Inflammatory macrophage treated with lipopolysaccharide for 4 hours (primary cell): ENCODE measurements at regions not wholly inside any gene's neighbourhood (a gene's known extent, or its start where the extent isn't known, plus 50 kb on each side); places are given as distances from the start of the nearest gene placed in this dataset.
"Not testable (repeated sequence)": the region's sequence is repeated elsewhere in the genome, so short reads cannot be mapped to it uniquely, and the experiment has no call there.

ENCODE experiments used
- DNase-seq: peaks from one replicate; pipeline ENCODE4 v3.0.0-alpha.2; 2020

DNA sequence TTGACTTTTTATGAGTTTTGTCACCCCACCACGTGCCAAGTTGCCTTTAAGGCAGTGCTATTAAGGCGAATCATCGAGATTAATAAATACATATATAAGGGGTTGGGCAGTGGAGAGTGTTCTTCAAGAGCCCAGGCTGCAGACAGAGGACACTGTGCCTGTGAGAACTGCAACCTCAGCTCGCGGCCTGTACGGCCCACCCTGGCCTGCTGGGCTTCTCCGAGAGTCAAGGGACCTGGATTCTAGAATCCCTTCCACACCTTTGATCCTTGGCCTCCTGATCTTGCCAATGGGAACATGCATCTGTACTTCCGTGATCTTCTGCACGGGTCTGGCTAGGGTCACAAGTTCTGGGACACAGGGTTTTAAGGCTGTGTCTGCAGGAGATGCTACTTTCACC is 54.5 kb downstream of the IRX5 start:
- no peak for DNase-seq

- no peak for DNase-seq
Measured at GRCh38 chr16:54985668-54986067, 55.0 kb downstream of the IRX5 start.

- DNase-seq = no peak
Measured at GRCh38 chr16:54986409-54986808, 55.7 kb downstream of the IRX5 start.

GRCh38 chr16:54987081-54987480 is 56.4 kb downstream of the IRX5 start:
- no peak for DNase-seq

DNA sequence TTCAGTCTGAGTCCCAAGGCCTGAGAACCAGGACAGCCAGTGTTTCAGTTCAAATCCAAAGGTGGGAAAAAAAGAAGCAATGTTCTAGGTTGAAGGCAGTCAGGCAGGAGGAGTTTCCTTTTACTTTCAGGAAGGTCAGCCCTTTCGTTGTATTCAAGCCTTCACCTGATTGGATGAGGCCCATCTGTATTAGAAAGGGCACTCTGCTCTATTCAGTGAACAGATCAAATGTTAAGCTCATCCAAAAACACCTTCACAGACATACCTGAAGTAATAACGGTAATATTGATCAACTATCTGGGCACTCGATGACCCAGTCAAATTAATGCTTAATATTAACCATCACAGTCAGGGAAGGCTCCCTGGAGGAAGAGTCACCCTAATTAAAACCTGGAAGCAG is 60.9 kb downstream of the IRX5 start:
- DNase-seq = no peak

GRCh38 chr16:54991946-54992345 is 61.3 kb downstream of the IRX5 start:
- DNase-seq = not testable (repeated sequence)

- DNase-seq = no peak
Measured at GRCh38 chr16:54993106-54993895, 62.6 kb downstream of the IRX5 start.

DNA sequence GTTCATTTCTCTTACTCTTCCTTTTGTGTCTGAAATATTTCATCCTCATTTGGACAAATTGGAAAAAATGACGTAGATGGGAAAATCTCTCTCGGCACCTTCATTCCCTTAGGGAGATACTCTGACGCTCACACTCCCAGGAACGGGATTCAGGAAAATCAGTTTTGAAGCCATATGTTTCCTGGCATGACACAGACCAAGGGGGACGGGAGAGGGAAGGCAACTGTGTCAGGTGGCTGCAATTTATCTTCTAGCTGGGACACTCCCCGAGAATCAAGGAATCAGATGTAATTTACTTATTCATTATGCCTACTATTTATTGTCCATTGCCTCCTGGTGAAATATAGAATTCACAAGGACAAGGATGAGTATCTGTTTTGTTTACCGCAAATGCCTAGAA is 65.5 kb downstream of the IRX5 start:
- no peak for DNase-seq

GRCh38 chr16:54998834-54999233 is 68.2 kb downstream of the IRX5 start:
- DNase-seq = no peak

DNA sequence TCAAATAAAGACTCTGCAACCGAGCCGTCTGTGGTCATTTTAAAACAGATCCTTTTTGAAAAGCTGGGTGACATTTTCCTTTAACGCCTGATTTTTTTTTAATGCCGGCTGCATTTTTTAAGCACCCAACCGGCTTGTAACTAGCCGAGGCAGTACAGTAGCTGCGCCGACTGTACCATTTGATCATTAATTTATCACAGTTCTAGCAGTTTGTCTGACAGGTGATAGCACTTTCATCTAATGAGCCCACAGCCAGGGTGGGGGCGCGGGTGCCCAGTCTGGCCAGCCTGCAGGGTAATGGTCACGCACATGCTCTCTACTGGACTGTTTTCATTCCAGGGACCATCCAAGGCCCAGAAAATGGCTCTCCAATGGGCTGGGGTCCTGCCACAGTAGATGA is 68.8 kb downstream of the IRX5 start:
- no peak for DNase-seq

GRCh38 chr16:55000595-55000994 is 69.9 kb downstream of the IRX5 start:
- DNase-seq = no peak

- DNase-seq = no peak
Measured at GRCh38 chr16:55001931-55002330, 71.3 kb downstream of the IRX5 start.

DNA sequence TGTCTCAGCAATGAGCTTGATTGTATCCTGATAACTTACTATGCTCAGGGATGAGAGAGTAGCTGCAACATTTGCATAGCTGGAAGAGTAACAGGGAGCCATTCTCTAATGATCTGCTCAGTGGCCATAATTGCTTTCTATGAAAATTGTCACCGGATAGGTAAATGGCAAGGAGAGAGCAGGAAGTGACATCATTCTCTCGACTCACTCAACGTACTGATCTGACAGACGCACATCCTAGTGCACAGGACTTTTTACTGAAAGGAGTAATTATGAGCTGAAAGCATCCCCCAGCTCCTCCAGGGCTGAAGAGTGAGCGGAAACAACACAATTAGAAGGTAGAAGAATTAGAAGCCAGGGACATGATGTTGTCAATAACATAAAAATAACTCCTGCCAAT is 71.8 kb downstream of the IRX5 start:
- DNase-seq = no peak

GRCh38 chr16:55003306-55003705 is 72.6 kb downstream of the IRX5 start:
- DNase-seq = no peak

DNA sequence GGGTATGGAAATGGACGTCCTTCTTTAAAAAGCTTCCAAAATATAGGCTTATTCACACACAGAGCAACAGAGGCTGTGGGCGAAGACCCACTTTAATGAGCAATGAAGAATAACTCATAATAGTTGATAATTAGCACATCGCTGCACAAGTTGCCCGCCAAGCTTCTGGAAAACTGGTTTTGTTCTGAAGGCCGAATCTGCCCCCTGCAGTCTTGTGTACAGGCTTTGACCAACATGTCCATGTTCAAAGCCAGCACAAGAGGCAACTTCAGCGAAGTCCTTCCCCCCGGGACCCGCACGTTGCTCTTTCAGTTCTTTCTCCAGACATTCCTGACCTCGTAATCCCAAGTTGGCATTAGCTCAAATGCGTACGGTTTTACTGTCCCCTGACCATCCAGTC is 73.3 kb downstream of the IRX5 start:
- DNase-seq = no peak

DNA sequence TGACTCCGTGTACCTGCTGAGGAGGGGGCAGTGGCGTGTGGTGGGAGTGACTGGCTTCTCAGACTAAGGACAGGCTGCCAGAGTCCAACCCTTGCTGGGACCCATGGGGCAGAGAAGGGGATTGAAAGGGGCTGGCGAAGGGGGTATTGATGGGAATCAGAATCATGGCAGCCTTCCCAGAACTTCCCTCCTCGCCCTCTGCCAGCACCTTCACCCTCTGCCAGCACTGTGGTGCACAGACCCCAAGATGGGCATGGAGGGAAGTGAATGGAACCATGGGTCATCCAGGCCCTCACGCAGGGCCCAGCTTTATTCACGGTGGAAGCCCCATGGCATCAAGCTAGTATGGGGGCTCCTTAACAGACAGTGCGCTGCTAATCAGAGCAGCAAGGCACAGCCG is 76.8 kb downstream of the IRX5 start:
- DNase-seq = no peak

- DNase-seq = no peak
Measured at GRCh38 chr16:55008836-55009510, 78.3 kb downstream of the IRX5 start.

DNA sequence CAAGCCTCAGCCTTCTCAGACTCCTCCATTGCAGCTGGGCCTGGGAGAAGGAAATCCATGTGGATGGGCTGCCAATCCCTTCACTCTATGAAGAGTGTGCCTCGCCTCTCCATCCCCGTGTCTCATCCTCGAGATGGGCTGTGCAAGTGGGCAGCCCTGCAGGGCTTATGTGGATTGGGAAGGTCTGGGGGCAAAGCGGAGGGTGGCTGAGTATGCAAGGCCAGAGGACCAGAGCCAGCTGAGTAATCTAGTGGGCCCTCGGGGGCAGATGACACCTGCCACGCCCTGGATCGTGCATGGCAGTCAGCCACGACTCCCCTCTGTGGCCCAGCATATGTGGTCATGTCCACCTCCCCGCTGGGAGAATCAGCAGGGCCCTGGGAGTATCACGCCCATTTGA is 78.9 kb downstream of the IRX5 start:
- DNase-seq = no peak

DNA sequence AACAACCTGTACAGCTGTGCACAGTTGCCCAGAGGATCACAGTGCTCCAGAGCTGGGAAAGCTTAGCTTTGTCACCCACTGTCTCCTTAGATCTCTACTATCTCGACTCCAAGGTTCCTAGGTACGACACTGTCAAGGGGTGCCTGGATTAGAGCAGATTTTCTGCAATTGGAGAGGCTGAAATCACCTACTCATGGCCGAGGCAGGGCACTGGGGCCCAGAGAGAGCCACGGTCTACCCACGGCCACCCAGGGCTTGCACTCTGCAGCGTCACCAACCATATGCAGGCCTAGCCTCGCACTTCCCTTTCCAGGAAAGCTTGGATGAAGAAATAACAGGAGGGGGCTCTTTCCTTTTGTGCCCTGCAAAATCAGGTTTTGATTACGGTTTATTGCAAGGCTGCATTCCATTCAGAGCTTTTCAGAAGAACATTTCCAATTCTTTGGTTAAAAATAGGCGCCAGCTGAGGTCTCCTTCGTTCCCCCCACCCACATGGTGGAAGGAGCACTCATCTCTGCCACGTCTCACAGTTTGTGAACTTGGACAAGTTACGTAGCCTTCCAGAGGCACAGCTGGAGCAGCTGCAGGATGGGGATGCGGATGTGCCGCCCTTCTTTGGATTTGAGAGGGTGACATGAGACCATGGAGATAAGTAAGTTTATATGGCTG is 80.0 kb downstream of the IRX5 start:
- DNase-seq = no peak

- no peak for DNase-seq
Measured at GRCh38 chr16:55012362-55012761, 81.7 kb downstream of the IRX5 start.

GRCh38 chr16:55012793-55013192 is 82.1 kb downstream of the IRX5 start:
- DNase-seq = no peak

DNA sequence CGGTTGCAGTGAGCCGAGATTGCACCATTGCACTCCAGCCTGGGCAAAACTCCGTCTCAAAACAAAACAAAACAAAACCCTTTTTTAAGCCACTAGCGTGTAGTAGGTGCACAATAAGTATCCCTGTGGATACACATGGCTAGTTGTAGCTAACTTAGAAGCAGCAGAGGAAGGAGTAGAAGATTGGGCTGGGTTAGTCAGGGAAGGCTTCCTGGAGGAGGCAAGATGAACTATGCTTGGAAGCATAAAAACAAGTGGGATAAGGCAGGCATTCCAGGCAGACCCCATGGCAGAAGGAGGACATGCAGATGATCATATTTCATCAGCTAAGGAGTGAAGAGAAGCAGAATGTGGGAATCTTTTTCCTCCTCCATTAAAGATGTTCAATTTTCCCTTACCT is 83.4 kb downstream of the IRX5 start:
- no peak for DNase-seq

DNA sequence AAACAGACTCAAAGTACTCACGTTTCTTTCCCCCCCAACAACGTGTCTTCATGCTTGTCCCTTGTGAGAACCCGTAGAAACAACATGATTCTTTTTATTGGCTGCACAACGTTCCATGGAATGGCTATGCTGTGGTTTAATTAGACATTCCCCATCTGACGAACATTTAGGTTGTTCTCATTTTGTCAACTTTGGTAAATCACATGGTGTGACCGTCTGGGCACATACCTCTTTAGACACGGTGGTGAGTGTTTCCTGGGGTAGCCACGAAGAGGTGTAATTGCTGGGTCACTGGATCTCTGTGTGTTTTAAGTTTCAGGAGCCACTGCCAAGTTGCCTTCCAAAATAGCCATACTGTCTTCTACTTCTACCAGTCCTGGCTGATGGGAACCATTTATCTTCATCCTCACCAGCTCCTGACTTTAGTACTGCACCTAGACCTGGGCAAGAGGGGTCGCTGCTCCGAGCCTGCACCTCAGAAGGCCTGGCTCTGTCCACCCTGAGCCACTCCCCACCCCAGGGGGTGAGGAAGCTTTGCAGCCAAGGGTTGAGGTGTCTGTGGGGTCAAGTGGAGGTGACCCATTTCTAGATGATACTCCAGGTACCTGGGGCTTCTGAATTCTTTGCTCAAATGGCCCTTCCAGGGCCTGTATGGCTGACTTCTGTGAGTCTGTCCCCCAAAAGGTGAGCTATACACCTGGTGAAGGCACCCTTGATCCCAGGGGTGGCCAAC is 84.7 kb downstream of the IRX5 start:
- DNase-seq = no peak

DNA sequence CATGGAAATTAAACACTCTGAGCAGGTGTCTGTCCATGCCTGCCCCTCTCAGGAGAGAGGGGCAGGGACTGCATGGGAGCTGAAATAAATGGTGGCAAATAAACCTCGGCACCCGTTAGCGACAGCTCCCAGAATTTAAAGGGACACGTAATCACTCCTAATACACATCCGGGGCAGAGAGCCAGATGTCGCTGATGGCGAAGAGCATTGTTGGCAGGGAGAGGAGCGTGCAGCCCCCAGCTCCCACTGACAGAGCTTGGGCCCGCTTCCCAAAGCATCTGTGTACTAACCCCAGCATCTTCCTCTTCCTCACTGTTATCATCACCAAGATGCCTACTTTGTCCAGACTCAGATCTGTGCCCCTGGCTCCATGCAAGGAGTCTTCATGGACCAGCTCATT is 85.8 kb downstream of the IRX5 start:
- no peak for DNase-seq
